ENCODE measurements at regions not wholly inside any gene's neighbourhood (a gene's known extent, or its start where the extent isn't known, plus 50 kb on each side); places are given as distances from the start of the nearest gene placed in this dataset.

DNA sequence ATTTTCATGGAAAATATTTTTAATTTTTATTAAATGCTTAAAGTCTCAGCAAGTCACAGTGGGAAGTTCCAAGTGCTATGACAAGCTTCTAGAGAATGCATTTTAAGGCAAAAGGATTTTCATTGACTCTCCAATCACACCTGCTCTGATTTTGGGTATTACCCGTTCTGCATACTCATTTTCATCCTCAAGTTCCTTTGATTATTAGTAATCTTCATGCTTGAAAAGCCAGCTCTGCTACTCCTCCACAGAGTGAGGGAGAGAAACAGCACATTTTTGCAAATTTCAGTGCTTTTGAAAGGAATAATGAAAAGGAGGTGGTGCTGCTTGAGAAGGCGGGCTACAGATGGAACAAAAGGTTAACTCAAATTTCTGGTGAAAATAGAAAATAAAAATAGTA is 450.7 kb downstream of the NSUN3 start:
- no peak for DNase-seq

DNA sequence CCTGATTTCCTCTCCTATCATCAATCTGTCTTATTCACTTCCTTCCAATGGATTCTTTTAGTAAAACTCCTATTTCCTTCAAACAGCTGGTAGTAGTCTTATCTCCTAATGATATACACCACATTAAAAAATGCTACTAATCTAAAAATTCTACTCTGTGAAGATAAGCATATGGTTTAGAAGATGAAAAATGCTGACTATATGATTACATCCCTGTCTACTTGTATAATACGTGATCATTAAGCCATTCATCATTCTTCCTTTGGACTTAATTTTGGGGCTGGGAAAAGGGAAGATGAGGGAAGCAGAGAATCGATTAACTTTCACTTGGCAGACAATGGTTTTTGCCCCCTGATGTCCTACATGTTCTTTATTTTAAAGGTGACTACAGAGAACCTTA is 453.1 kb downstream of the NSUN3 start:
- DNase-seq: no peak

DNA sequence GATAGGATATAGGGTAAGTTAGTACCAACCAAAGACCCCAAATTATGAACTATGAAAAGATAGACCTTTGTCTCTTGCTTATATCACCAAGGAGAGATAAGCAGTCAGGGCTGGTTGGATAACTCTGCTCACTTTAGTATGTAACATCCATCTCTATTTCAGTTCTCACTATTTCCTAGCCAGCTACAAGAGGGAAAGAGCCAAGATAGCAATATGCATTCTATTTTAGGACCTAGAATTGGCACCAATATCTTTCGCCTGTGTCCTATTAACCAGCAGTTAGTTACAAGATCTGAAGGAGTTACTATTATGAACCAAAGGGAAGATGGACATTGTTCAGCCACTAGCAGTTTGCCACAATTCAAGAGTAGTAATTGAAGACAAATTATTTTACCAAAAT is 457.5 kb downstream of the NSUN3 start:
- no peak for DNase-seq

GRCh38 chr3:94522488-94522887 is 459.6 kb downstream of the NSUN3 start:
- DNase-seq: no peak

DNA sequence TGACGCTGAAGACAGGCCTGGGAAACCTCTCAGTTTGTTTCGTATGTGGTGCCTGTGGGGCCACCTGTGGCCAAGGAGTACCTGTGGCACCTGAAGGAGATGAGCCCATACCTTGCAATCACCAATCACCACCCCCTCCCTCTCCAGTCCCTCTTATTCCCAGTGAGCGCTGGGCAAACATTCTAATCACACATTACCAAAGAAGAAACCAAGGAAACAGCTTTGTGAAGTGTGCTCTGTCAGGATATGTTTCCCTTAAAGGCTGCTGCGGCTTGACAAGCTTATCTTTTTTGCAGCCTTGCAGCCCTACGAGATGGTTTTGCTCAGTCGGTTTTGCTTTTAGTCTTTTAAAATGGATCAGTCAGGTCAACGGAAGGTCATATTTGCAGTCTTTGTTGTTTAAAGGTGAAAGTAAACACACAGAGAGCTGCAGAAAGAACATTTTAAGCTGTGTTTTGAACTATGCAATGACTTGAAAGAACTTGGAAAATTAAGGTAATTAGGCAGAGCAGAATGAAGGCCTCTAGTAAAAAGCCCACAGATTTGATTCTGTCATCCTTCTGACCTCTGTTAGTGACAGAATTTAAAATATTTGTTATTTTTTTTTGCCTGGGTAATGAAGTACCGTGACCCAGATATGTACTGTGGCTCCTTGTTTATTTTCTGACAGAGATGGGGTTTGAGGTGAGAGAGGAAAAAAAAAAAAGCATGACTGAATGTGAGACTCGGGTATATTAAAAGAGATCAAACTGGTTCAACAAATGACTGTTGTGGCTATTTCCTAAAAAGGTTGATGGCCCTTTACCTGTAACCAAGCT is 461.4 kb downstream of the NSUN3 start:
- no peak for DNase-seq

DNA sequence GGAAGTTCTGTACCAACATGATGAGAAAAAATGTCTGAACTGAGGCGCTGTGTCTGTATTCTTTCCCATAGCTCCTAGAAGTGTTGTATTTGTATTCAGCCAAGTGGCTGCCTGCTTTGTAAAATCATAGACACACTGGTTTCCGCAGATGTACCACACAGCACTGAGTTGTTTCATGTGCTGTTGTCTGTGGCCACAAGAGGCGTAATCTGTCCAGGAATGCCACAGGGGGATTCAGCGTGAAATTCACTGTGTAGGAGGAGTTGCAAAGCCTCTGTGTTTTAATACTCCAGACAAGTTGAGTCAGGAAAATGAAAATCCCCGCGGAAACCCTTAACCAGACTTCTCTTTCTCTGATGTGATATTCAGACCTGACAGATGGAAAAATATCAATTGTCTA is 462.2 kb downstream of the NSUN3 start:
- peak; percentile 32 for DNase-seq

GRCh38 chr3:94529816-94530215 is 467.0 kb downstream of the NSUN3 start:
- no peak for DNase-seq

DNA sequence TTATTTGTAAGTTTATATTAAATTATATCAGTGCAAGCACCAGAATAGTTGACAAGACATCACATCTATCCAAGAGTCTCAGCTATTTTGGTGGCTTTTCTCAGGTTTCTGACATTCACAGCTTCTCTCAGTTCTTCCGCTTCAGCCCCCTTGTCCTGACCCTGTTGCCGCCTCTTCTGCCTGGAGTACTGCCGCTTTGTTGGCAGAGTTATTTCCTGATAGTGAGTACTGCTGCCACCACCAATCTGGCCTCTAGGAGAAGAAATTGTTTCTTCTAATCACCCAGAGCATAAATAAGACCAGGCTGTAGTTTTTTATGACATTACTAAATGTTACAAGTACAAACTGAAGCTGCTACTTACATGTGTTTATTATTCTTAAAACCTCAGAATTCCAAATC is 470.1 kb downstream of the NSUN3 start:
- no peak for DNase-seq

GRCh38 chr3:94539937-94540336 is 477.1 kb downstream of the NSUN3 start:
- DNase-seq: no peak

DNA sequence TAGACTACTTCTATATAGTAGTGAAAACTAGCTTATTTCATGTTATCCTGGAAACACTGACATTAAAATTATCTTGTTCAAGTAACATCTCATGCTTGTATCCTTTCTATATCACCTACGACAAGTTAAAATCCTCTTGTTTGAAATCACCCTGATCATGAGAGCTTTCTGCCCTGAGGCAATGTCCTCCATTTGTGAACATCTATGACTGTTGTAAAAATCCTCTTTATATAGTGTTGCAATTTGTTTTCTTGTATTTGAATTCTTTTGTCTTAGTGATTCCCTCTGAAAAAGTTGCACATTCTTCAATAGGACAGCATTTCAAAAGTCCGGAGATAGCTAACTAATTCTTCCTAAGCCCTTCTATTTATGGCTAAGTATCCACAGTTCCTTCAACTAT is 480.3 kb downstream of the NSUN3 start:
- DNase-seq: no peak

DNA sequence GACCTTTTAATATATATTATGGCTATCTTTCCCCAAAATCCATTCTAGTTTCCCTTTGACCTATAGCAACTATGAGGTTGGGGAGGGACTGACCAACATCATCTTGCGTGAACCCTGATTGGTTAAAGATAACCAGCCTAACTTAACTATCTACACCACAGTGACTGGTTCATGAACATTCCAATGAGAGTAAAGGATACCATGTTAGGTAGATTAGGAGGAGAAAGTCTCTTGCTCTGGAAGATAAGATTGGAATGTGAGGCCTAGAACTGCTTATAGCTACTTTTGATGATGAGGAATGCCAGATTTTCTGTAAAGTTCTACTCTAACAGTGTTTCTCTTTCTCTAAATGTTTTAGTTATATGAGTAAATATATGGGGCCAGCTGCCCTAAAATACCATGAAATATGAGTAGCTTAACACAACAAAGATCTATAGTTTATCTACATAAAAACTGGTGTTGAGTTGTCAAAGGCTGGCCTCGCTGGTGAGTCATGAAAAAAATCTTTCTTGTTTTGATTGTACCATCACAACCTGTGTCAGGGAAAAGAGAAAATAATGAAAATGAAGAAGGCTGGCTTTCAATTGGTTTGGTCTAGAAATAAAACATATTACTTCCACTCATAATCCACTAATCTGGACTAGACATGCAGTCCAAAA is 481.4 kb downstream of the NSUN3 start:
- DNase-seq: peak; percentile 37

DNA sequence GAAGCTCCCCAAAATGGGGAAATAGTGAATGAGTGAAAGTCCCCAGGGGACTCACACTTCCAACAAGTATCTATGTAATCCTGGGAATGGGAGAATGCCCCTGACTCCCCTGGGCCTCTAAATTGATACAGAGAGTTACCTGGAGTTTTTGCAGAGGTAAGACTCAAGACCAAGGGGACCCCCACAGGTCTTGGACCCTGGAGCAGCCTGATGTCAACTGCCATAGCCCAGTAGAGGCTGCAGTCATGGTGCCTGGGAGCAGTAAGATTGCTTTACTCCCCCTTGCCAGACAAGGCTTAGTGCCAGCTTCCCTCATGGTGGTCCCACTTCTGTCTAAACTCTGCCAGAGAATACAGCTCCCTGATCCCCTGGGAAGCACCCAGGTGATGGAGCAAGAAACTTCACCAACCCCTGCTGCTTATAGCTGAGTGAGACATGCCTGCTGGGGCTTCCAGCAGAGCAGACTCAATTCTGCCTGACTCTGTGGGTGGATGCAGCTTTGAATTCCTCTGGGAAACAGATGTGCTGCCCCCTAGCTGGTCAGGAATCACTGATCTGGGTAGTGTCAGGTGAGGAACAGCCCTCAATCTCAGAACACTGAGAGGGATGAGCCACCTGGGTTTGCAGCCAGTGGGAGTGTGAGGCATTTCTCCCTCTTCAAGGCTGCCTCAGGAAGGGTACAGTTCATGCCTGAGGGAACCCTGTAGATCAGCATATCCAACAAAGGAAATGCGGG is 485.9 kb downstream of the NSUN3 start:
- DNase-seq: no peak

- no peak for DNase-seq
Observed at GRCh38 chr3:94561094-94561493, 498.2 kb downstream of the NSUN3 start.

DNA sequence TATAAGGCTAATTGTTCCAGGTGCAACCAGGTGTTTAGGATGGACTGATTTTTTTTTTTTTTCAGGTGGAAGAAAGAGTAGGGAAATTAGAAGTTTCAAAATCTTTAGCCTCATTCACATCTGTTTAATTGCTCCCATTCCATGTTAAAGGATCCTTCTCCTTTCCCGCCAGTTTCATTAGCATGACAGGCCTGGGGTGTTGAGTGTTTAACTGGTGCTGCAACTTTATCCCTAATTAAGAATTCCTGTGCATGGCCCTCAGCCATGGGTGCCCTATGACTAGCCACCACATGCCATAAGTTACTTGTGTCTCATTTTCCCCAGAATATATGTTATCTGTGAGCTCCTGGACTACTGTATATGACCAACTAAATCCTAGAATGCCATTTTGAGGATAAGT is 501.4 kb downstream of the NSUN3 start:
- DNase-seq: no peak

DNA sequence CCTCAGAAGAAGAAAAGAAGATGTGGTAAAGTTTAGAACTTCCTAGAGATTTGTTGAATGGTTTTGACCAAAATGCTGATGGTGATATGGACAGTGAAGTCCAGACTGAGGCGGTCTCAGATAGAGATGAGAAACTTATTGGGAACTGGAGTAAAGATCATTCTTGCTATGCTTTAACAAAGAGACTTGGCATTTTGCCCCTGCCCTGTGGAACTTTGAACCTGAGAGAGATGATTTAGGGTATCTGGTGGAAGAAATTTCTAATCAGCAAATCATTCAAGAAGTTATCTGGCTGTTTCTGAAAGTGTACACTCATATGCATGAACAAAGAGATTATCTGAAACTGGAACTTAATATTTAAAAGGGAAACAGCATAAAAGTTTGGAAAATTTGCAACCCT is 505.2 kb downstream of the NSUN3 start:
- no peak for DNase-seq

DNA sequence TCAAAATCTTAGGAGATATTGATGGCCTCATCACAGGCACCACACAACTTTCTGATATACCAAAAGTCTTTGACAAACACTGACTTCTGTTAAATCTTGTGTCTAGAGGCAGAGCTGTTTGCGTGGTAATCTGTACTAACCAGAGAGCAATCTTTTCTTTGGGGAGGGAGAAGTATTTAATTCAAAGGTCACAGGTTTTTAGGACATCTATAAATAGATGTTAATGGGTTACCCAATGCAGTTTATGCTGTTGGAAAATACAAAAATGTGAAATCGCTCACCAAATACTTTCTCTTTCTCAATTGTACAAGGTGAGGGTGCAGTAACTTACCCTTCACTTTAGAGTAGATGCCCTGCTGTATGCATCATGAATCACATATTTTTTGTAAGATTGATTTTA is 510.5 kb downstream of the NSUN3 start:
- no peak for DNase-seq

DNA sequence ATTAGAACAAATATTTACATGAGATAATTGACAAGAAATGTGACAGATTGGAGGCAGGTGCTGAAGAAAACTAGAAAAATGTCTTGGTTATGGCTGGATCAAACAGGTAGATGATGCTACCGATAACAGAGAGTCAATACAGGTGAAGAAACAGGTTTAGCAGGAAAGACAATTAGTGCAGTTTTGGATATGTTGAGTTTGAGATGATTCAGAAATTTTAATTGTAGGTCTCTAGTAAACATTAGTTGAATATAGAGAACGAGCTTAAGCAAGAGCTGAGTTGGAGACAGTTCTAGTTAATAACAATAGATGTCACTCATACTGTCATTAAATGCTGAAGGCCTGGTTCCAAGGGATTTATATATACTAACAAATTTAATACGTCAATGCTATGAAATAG is 524.4 kb downstream of the NSUN3 start:
- no peak for DNase-seq

DNA sequence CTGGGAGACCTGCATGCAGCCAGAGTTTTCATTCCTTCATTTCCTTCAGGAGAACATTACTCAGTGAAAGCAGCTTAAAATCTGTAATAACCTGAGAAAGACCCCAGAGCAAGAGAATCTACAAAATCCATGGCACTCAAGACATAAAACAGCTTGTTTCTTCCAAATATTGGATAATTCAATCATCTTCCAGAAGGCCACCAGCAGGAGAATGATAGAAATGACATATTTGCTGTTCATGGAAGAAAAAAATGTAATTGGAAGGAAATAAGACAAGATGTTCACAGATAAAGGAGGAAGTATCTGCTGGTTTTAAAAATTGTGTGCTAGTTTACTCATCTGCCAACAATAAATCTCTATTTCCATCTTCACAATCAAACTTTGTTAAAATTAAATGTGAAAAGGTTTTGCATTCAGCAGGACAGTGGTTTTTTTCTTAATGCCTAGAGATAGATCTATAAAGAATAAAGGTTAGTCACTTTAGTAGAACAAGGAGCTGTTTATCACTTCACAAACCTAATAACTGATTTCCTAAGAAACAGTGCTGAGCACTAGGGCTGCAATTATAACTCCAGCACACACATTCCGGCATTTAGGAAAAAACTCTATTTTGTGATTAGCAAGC is 530.8 kb downstream of the NSUN3 start:
- no peak for DNase-seq

- DNase-seq: no peak
Observed at GRCh38 chr3:94596141-94596540, 533.3 kb downstream of the NSUN3 start.

DNA sequence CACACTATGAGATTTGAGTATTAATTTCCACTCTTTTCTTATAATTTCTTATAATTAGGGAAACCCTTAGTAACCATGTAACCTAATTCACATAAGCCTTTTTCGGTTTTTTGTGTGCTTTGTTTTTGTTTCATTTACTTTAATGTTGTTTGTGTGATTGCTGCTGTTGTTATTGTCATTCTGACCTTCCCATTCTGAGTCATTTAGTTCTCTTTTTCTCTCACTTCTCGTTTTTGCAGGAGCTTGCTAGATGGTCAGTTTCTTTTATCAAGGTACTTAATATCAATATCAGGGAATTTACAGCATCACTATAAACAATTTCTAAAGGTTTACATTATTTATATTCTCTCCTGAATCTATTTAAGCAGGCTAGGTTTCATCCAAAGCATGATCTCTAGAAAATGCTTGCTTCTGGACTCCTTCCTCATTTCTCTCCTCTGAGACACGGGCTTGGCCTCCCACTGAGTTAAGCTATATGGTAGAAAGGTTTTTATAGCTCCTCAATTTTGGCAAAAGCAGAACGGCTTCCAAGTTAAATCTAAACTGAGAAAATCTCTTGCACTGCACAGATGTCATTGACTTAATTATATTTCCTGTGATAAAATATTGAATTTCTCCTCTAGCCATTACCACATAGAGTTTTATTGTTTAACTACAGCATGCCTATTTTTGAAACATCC is 534.2 kb downstream of the NSUN3 start:
- no peak for DNase-seq

DNA sequence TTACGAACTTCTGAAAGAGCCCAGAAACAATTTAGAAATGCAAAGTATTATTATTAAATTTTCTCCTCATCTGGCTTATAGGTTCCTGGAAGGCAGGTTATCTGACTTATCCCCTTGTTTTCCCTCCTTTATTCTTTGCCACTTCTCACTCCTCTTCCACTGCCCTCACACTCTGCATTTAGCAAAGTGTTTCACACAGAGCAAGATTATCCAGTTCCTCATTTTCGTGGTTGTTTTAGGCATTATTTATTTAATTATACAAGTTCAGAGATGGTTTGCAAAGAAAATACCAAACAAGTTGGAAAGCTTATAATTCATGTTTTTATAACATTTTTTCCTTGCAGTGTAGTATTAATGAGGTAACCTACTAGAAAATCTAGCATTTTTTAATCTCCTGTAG is 544.9 kb downstream of the NSUN3 start:
- DNase-seq: no peak

DNA sequence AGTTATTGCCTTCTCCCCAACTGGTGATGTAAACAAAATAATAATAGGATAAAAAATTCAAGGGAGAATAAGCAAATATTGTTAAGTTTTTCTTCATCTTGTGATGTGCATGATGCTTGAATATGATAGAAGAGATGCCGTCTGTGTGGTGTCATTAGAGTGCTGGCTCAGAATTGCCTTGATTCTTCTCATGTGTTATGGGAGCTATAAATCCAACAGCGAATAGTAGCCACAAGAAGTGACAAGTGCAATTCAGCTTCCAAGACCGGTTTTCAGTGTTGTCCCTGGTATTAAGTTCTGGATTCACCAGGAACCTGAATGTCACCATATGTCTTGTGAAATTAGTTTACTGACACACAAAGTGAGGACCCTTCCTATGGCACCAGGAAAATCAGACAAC is 547.0 kb downstream of the NSUN3 start:
- no peak for DNase-seq

DNA sequence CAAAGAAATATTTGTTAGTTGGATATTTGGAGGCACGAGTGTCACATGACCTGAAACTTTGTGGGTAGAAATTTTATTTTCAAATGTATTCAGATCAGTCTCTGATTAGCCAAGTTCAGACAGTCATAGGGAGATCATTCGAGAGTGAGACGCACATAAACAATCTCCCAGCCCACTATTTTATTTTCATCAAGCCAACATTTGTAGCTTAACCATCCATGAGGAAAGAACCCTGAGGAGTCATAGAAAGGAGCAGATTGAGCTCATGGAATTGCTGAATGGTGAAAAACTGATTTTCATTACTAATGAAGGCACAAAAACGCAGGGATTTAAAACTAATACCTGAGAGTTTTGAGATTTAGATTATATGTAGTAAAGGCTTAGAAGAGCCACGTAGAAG is 548.7 kb downstream of the NSUN3 start:
- DNase-seq: no peak

Data from fibroblast of skin of back (primary cell).